ENCODE measurements at regions not wholly inside any gene's neighbourhood (a gene's known extent, or its start where the extent isn't known, plus 50 kb on each side); places are given as distances from the start of the nearest gene placed in this dataset.

DNA sequence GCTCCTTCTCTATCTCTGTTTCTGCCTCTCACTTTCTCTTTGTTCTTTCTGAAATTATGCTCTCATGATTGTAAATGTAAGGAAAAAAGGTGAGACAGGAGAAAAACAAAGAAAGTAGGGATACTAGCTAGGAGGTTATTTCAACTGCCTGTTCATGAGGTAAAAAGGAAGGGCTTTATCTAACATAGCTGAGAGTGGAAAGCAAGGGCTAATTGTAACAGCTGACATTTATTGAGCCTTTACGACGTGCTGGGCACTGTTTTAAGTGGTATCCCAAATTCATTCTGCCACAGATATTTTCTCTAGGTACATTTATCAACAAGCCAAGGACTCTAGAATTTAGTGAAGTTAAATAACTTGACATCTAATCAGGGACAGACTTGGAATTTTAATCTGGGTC is 133.1 kb upstream of the GNPDA2 start:
- TF ChIP-seq NCOA2 (CRISPR knock-in tag; IDR thresholded peaks at IDR 0.05): no peak
- TF ChIP-seq, protein P1, sequence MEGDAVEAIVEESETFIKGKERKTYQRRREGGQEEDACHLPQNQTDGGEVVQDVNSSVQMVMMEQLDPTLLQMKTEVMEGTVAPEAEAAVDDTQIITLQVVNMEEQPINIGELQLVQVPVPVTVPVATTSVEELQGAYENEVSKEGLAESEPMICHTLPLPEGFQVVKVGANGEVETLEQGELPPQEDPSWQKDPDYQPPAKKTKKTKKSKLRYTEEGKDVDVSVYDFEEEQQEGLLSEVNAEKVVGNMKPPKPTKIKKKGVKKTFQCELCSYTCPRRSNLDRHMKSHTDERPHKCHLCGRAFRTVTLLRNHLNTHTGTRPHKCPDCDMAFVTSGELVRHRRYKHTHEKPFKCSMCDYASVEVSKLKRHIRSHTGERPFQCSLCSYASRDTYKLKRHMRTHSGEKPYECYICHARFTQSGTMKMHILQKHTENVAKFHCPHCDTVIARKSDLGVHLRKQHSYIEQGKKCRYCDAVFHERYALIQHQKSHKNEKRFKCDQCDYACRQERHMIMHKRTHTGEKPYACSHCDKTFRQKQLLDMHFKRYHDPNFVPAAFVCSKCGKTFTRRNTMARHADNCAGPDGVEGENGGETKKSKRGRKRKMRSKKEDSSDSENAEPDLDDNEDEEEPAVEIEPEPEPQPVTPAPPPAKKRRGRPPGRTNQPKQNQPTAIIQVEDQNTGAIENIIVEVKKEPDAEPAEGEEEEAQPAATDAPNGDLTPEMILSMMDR (CRISPR knock-in tag; IDR thresholded peaks at IDR 0.05): no peak
- TF ChIP-seq EZH2 (conservative IDR thresholded peaks at IDR 0.05; ENCODE audit: low read depth, low read length): no peak
- TF ChIP-seq ZNF660 (CRISPR knock-in tag; IDR thresholded peaks at IDR 0.05; ENCODE audit: borderline replicate concordance, low read depth): no peak
- TF ChIP-seq MED1 (CRISPR knock-in tag; IDR thresholded peaks at IDR 0.05): no peak
- no peak for TF ChIP-seq ZFP37 (CRISPR knock-in tag; IDR thresholded peaks at IDR 0.05; ENCODE audit: borderline replicate concordance)
- no peak for TF ChIP-seq KLF6 (CRISPR knock-in tag; IDR thresholded peaks at IDR 0.05)
- no peak for TF ChIP-seq JUN (CRISPR knock-in tag; IDR thresholded peaks at IDR 0.05)
- TF ChIP-seq TBP (CRISPR knock-in tag; IDR thresholded peaks at IDR 0.05): no peak
- no peak for TF ChIP-seq MIER3 (CRISPR knock-in tag; IDR thresholded peaks at IDR 0.05; ENCODE audit: borderline replicate concordance)
- TF ChIP-seq, protein P2, sequence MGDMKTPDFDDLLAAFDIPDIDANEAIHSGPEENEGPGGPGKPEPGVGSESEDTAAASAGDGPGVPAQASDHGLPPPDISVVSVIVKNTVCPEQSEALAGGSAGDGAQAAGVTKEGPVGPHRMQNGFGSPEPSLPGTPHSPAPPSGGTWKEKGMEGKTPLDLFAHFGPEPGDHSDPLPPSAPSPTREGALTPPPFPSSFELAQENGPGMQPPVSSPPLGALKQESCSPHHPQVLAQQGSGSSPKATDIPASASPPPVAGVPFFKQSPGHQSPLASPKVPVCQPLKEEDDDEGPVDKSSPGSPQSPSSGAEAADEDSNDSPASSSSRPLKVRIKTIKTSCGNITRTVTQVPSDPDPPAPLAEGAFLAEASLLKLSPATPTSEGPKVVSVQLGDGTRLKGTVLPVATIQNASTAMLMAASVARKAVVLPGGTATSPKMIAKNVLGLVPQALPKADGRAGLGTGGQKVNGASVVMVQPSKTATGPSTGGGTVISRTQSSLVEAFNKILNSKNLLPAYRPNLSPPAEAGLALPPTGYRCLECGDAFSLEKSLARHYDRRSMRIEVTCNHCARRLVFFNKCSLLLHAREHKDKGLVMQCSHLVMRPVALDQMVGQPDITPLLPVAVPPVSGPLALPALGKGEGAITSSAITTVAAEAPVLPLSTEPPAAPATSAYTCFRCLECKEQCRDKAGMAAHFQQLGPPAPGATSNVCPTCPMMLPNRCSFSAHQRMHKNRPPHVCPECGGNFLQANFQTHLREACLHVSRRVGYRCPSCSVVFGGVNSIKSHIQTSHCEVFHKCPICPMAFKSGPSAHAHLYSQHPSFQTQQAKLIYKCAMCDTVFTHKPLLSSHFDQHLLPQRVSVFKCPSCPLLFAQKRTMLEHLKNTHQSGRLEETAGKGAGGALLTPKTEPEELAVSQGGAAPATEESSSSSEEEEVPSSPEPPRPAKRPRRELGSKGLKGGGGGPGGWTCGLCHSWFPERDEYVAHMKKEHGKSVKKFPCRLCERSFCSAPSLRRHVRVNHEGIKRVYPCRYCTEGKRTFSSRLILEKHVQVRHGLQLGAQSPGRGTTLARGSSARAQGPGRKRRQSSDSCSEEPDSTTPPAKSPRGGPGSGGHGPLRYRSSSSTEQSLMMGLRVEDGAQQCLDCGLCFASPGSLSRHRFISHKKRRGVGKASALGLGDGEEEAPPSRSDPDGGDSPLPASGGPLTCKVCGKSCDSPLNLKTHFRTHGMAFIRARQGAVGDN (CRISPR knock-in tag; IDR thresholded peaks at IDR 0.05): no peak
- TF ChIP-seq CEBPG (CRISPR knock-in tag; IDR thresholded peaks at IDR 0.05): no peak
- TF ChIP-seq, protein P3, sequence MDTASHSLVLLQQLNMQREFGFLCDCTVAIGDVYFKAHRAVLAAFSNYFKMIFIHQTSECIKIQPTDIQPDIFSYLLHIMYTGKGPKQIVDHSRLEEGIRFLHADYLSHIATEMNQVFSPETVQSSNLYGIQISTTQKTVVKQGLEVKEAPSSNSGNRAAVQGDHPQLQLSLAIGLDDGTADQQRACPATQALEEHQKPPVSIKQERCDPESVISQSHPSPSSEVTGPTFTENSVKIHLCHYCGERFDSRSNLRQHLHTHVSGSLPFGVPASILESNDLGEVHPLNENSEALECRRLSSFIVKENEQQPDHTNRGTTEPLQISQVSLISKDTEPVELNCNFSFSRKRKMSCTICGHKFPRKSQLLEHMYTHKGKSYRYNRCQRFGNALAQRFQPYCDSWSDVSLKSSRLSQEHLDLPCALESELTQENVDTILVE (CRISPR knock-in tag; IDR thresholded peaks at IDR 0.05): no peak

All from HepG2 (cell line).